ENCODE measurements at regions not wholly inside any gene's neighbourhood (a gene's known extent, or its start where the extent isn't known, plus 50 kb on each side); places are given as distances from the start of the nearest gene placed in this dataset.
A peak's percentile ranks its signal among the peaks of the same experiment; 100 is the strongest.

DNA sequence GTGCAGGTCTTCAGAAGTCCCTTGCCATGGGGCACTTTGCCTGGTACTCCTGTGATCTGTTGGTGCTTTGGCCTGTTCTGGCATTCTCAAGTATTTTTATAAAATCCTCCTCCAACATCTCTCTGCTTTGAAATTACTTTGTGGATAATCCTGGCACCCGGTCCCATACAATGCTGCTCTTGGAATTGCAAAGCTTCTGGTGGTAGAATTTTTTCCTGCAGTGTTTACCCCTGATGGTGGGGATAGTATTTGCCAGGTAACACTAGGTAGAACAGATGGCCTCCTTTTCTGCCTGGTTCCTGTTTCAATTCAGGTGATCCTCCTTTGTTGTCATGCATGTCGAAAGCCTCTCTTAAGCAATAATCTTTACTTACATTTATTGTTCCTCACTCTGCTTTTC lies 109.8 kb upstream of the ATP10B start:
- H3K36me3 Mint-ChIP-seq = no peaks in the 10 kb centered on the region
- DNase-seq (ENCODE audit: low spot score in 2 of 2) = no peak
- no peak for ATAC-seq
- no peaks in the 10 kb centered on the region for H3K4me1 Mint-ChIP-seq
- H3K4me3 Mint-ChIP-seq = no peak overlapping the region
- peaks cover 3% of the 10 kb centered on the region for H3K9me3 Mint-ChIP-seq
- H3K27ac Mint-ChIP-seq = no peak overlapping the region

- no peak overlapping the region for H3K4me3 Mint-ChIP-seq
- no peaks in the 10 kb centered on the region for H3K36me3 Mint-ChIP-seq
- ATAC-seq = no peak
- H3K27ac Mint-ChIP-seq = no peak overlapping the region
- no peaks in the 10 kb centered on the region for H3K4me1 Mint-ChIP-seq
- no peak for DNase-seq (ENCODE audit: low spot score in 2 of 2)
- H3K9me3 Mint-ChIP-seq = peaks cover 3% of the 10 kb centered on the region
These were observed 109.0 kb upstream of the ATP10B start for GRCh38 chr5:160961038-160961437.

DNA sequence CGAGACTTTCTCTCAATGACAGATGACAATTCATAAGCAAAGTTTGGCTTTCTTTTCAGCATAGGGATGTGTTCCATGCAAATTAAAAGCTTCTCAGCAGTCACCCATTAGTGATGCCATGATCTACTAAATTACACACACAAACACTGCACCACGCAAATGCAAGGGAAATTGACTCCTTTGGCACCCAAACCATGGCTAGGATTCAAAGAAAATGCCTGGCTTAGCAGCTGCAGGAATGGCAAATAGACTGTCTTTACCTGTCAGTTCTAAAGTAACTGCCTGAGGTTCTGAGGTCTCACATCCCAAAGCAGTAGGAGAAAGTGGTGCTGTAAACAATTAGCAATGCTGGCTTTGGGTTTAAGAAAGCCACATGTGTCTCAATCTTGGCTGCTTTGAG lies 108.6 kb upstream of the ATP10B start:
- no peak for DNase-seq (ENCODE audit: low spot score in 2 of 2)
- H3K4me1 Mint-ChIP-seq = no peaks in the 10 kb centered on the region

DNA sequence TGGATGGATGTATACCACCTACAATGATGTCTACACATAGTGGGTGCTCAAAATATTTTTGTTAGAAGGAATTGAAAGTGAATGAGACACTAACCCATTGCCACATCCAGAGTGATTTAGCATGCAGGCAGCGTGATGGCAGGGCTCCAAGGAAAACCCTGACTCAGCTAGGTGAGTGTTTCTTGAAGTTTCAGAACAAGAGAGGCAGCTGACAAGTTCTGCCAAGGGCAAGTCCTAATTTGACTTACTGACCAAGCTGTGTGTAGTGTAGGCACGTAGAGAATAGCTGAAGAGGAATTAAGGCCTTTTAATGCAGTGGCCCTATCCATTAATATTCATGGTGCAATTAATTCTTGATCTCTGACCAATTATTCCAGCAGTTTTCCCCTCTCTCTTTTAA lies 107.8 kb upstream of the ATP10B start:
- H3K36me3 Mint-ChIP-seq = no peaks in the 10 kb centered on the region
- DNase-seq (ENCODE audit: low spot score in 2 of 2) = no peak
- peak; percentile 22 for ATAC-seq
- H3K4me3 Mint-ChIP-seq = no peak overlapping the region
- H3K27ac Mint-ChIP-seq = no peak overlapping the region
- no peaks in the 10 kb centered on the region for H3K9me3 Mint-ChIP-seq
- no peaks in the 10 kb centered on the region for H3K4me1 Mint-ChIP-seq

More for the DNA sequence above, 108.6 kb upstream of the ATP10B start:
- Mint-ChIP-seq H3K9me3 (peaks cover 3% of the 10 kb centered on the region), H3K27ac (no peak overlapping the region), H3K36me3 (no peaks in the 10 kb centered on the region), H3K4me3 (no peak overlapping the region)
- no peak for ATAC-seq

- peak; percentile 80 for ATAC-seq
- H3K36me3 Mint-ChIP-seq = no peaks in the 10 kb centered on the region
- H3K4me3 Mint-ChIP-seq = no peak overlapping the region
- no peaks in the 10 kb centered on the region for H3K4me1 Mint-ChIP-seq
- DNase-seq (ENCODE audit: low spot score in 2 of 2) = no peak
- H3K27ac Mint-ChIP-seq = no peak overlapping the region
- H3K9me3 Mint-ChIP-seq = no peaks in the 10 kb centered on the region
These were observed 105.4 kb upstream of the ATP10B start for GRCh38 chr5:160957312-160957861.

DNA sequence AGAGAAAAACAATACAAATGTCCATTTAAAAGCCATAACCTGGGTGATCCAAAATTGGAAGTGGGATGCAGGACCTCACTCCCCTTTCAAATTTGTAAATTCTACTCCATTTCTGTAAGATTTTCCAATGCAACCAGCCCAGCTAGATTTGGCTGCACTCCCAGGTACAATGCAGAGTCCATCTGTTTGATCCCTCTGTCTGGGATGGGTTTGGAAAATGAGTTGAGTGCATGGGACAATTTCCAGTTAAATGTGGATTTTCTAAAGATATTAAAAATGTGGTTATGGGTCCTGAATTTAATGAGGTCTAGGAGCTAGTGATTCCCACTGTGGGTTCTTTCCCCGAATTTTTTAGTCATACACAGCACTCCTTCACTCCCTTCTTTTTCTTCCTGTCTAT lies 104.0 kb upstream of the ATP10B start:
- Mint-ChIP-seq H3K4me1 (no peaks in the 10 kb centered on the region), H3K4me3 (no peak overlapping the region), H3K9me3 (no peaks in the 10 kb centered on the region), H3K36me3 (no peaks in the 10 kb centered on the region), H3K27ac (no peak overlapping the region)
- DNase-seq (ENCODE audit: low spot score in 2 of 2) = no peak
- ATAC-seq = no peak

- no peak for ATAC-seq
- no peaks in the 10 kb centered on the region for H3K36me3 Mint-ChIP-seq
- H3K4me1 Mint-ChIP-seq = no peaks in the 10 kb centered on the region
- H3K4me3 Mint-ChIP-seq = no peak overlapping the region
- no peaks in the 10 kb centered on the region for H3K9me3 Mint-ChIP-seq
- no peak for DNase-seq (ENCODE audit: low spot score in 2 of 2)
- H3K27ac Mint-ChIP-seq = no peak overlapping the region
These were observed 98.3 kb upstream of the ATP10B start for GRCh38 chr5:160950311-160950710.

DNA sequence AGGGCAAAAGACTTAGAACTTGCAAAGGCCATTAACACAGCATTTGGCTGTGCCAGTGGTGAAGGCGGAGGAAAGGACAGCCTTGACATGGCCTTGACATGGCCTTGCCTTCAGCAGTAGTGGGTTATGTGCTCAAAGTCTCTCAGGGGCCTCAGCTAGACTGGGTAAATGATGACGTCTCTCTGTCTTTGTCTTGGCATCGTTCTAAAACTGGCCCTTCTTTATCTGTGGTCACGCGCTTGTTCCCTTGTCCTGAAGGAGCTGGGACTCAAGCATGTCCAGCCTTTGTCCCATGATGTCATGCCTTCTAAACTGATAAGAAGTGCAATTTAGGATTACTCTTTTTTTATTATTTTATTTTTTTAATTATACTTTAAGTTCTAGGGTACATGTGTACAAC lies 88.7 kb upstream of the ATP10B start:
- H3K4me3 Mint-ChIP-seq = no peak overlapping the region
- H3K4me1 Mint-ChIP-seq = no peaks in the 10 kb centered on the region
- H3K9me3 Mint-ChIP-seq = peaks cover 6% of the 10 kb centered on the region
- no peak for DNase-seq (ENCODE audit: low spot score in 2 of 2)
- ATAC-seq = no peak
- H3K27ac Mint-ChIP-seq = no peak overlapping the region
- H3K36me3 Mint-ChIP-seq = no peaks in the 10 kb centered on the region

DNA sequence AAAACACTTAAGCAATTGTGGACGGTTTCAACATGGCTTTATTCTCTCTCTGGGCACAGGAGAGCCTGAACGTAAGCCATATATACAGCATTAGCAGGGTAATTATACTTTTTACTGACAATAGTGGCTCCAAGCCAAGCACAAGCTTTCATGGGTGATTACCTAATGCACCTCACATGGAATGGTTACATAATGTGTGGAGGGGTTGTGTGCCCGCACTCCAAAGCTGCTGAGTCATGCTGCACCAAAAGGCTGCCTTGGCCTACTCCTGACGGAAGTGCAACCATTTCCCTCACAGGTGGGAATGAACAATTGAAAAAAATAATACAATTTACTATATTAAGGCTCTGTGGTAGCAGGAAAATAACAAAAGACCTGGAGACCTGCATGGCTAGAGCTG lies 86.5 kb upstream of the ATP10B start:
- no peak for DNase-seq (ENCODE audit: low spot score in 2 of 2)
- no peaks in the 10 kb centered on the region for H3K4me1 Mint-ChIP-seq
- H3K36me3 Mint-ChIP-seq = no peaks in the 10 kb centered on the region
- ATAC-seq = no peak
- peaks cover 2% of the 10 kb centered on the region for H3K9me3 Mint-ChIP-seq
- no peak overlapping the region for H3K27ac Mint-ChIP-seq
- no peak overlapping the region for H3K4me3 Mint-ChIP-seq

DNA sequence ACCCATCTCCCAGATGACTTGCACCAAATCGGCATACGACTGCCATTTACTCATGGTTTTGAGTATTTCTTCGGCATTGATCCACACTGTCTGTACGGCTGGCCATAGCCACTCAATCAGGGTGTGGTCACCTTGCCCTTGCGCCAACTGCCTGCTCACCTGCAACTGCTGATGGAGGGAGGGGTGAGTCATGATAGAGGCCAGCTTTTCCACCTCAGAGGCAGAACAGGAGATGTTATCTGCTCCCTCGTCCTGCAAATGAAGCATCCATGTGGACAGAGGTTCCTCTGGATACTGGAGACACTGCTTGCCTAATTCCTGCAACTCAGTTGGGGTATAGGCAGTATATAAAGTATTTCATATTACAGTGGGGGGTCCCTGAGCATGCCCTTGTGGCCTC lies 85.6 kb upstream of the ATP10B start:
- Mint-ChIP-seq H3K27ac (no peak overlapping the region), H3K36me3 (no peaks in the 10 kb centered on the region), H3K9me3 (peaks cover 2% of the 10 kb centered on the region), H3K4me1 (no peaks in the 10 kb centered on the region), H3K4me3 (no peak overlapping the region)
- ATAC-seq (no peak), DNase-seq (ENCODE audit: low spot score in 2 of 2) (no peak)

GRCh38 chr5:160935776-160936175 lies 83.8 kb upstream of the ATP10B start:
- DNase-seq (ENCODE audit: low spot score in 2 of 2) = no peak
- ATAC-seq = no peak
- Mint-ChIP-seq H3K4me1 (no peaks in the 10 kb centered on the region), H3K36me3 (no peaks in the 10 kb centered on the region), H3K27ac (no peak overlapping the region), H3K9me3 (peaks cover 2% of the 10 kb centered on the region), H3K4me3 (no peak overlapping the region)

- DNase-seq (ENCODE audit: low spot score in 2 of 2) (no peak), ATAC-seq (no peak)
- no peaks in the 10 kb centered on the region for H3K9me3 Mint-ChIP-seq
- H3K27ac Mint-ChIP-seq = no peak overlapping the region
- H3K4me3 Mint-ChIP-seq = no peak overlapping the region
- H3K36me3 Mint-ChIP-seq = no peaks in the 10 kb centered on the region
- no peaks in the 10 kb centered on the region for H3K4me1 Mint-ChIP-seq
These were observed 79.3 kb upstream of the ATP10B start for GRCh38 chr5:160931283-160931682.

GRCh38 chr5:160930406-160930805 lies 78.4 kb upstream of the ATP10B start:
- no peak overlapping the region for H3K27ac Mint-ChIP-seq
- ATAC-seq (no peak), DNase-seq (ENCODE audit: low spot score in 2 of 2) (no peak)
- no peaks in the 10 kb centered on the region for H3K4me1 Mint-ChIP-seq
- no peaks in the 10 kb centered on the region for H3K36me3 Mint-ChIP-seq
- no peaks in the 10 kb centered on the region for H3K9me3 Mint-ChIP-seq
- H3K4me3 Mint-ChIP-seq = no peak overlapping the region

GRCh38 chr5:160929906-160930305 lies 77.9 kb upstream of the ATP10B start:
- Mint-ChIP-seq H3K36me3 (no peaks in the 10 kb centered on the region), H3K4me3 (no peak overlapping the region), H3K4me1 (no peaks in the 10 kb centered on the region), H3K27ac (no peak overlapping the region), H3K9me3 (no peaks in the 10 kb centered on the region)
- DNase-seq (ENCODE audit: low spot score in 2 of 2) (no peak), ATAC-seq (no peak)

DNA sequence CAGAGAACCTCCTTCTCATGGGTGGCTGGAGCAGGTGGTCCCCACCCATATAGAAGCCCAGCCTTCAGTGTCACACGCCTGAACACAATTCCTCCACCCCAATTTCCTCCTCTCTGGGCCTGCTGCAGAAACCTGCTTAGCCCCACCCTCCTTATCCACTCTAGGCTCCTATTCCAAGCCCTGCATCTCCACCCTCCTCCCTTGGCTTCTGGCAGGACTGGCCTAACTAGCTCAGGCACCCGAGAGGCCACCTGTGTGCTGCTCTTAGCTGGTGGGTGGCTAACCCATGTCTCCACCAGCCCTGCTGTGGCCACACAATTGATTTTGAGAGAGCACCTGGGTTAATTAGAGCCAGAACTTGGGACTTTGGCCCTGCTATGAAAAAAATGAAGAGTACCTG lies 77.3 kb upstream of the ATP10B start:
- H3K27ac Mint-ChIP-seq = no peak overlapping the region
- H3K9me3 Mint-ChIP-seq = no peaks in the 10 kb centered on the region
- no peaks in the 10 kb centered on the region for H3K36me3 Mint-ChIP-seq
- ATAC-seq = no peak
- no peak for DNase-seq (ENCODE audit: low spot score in 2 of 2)
- H3K4me1 Mint-ChIP-seq = no peaks in the 10 kb centered on the region
- H3K4me3 Mint-ChIP-seq = no peak overlapping the region

DNA sequence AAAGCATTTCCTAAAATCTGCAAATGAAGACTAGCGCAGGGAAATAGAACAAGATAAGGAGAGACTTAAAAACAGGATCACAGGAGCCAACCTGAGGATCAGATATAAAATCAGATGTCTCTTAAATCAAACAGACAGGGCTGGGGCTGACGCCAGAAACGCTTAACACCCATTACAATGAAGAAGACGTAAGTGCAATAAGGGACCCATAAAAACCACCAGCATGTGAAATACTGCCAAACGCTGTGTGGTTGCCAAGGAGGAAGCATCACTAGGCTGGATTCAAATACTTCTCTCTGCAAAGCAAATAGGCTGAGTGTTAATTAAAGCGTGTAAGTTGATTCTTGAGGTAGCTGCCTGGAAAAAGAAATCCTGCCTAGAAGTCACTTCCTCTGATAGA lies 74.4 kb upstream of the ATP10B start:
- no peak for ATAC-seq
- Mint-ChIP-seq H3K4me1 (no peaks in the 10 kb centered on the region), H3K4me3 (no peak overlapping the region), H3K36me3 (no peaks in the 10 kb centered on the region), H3K9me3 (no peaks in the 10 kb centered on the region), H3K27ac (no peak overlapping the region)
- DNase-seq (ENCODE audit: low spot score in 2 of 2) = no peak

GRCh38 chr5:160925281-160925680 lies 73.3 kb upstream of the ATP10B start:
- no peak overlapping the region for H3K4me3 Mint-ChIP-seq

More at GRCh38 chr5:160925281-160925680, 73.3 kb upstream of the ATP10B start:
- H3K27ac Mint-ChIP-seq = no peak overlapping the region
- no peaks in the 10 kb centered on the region for H3K36me3 Mint-ChIP-seq
- DNase-seq (ENCODE audit: low spot score in 2 of 2) = no peak
- H3K9me3 Mint-ChIP-seq = no peaks in the 10 kb centered on the region
- no peaks in the 10 kb centered on the region for H3K4me1 Mint-ChIP-seq
- no peak for ATAC-seq
